ENCODE measurements at regions not wholly inside any gene's neighbourhood (a gene's known extent, or its start where the extent isn't known, plus 50 kb on each side); places are given as distances from the start of the nearest gene placed in this dataset.

GRCh38 chr3:150306083-150306482, 102.0 kb upstream of the TSC22D2 start:
- H3K36me3 ChIP-seq (ENCODE audit: control insufficient read depth in 2 of 4, insufficient read depth in 4 of 4, low read length in 3 of 4): no peaks in the 10 kb centered on the region
- H2BK5ac ChIP-seq (ENCODE audit: low read depth, low read length): no peak overlapping the region
- H3K14ac ChIP-seq (ENCODE audit: insufficient read length): no peak overlapping the region
- H3K9ac ChIP-seq (replicated peaks in 1 of 4; ENCODE audit: extremely low read depth in 1 of 4, low read depth in 3 of 4, low read length in 3 of 4): no peak overlapping the region
- TF ChIP-seq HDAC6 (IDR thresholded peaks at IDR 0.05; ENCODE audit: low read depth, low read length): no peak
- TF ChIP-seq POU5F1 (IDR thresholded peaks at IDR 0.05; ENCODE audit: low read depth, low read length): no peak
- no peak for TF ChIP-seq CREB1 (IDR thresholded peaks at IDR 0.05)
- TF ChIP-seq BCL11A (IDR thresholded peaks at IDR 0.05; ENCODE audit: low read depth in 2 of 2, low read length in 2 of 2): no peak
- no peaks in the 10 kb centered on the region for H3K79me1 ChIP-seq (ENCODE audit: low read depth, low read length)
- no peak overlapping the region for H3K4ac ChIP-seq (replicated peaks; ENCODE audit: insufficient read length, low read depth, low read length)
- no peaks in the 10 kb centered on the region; the same call in 1 of the 2 replicates for H3K23me2 ChIP-seq (ENCODE audit: low read depth, low read length)
- ChIA-PET POLR2A (ENCODE audit: partially characterized antibody) (no interaction called here), CTCF (ENCODE audit: partially characterized antibody) (interaction anchor here (1.6 kb wide), 1 partner anchor 12 kb away, joined by 3 read pairs; no protein-coding TSS in a partner anchor)
- H4K5ac ChIP-seq (ENCODE audit: insufficient read length, low read depth, low read length): no peak overlapping the region
- no peak overlapping the region for H3K23ac ChIP-seq (ENCODE audit: insufficient read length)
- H2BK15ac ChIP-seq (ENCODE audit: low read length): no peak overlapping the region
- no peaks in the 10 kb centered on the region for H3K27me3 ChIP-seq (replicated peaks in 1 of 4; ENCODE audit: control insufficient read depth in 3 of 4, extremely low read depth in 1 of 4, insufficient read depth in 3 of 4, low read length in 3 of 4)
- FAIRE-seq: no peak
- 54% methylated on average over 3 of the region's 3 CpGs; no CpG with 5 or more reads in 1 of the 2 experiments for WGBS, 2 experiments (ENCODE audit: extremely low coverage in 1 of 2, insufficient coverage in 1 of 2, insufficient read length in 1 of 2, insufficient replicate concordance in 2 of 2, low coverage in 1 of 2, low lambda C conversion rate in 2 of 2, missing lambda C conversion rate in 1 of 2)
- no peak overlapping the region for H3K56ac ChIP-seq (replicated peaks; ENCODE audit: insufficient read length, low read depth, low read length)
- H3K9me3 ChIP-seq (ENCODE audit: insufficient read depth in 2 of 2, low read depth in 1 of 2, low read length in 1 of 2): no peaks in the 10 kb centered on the region
- H4K20me1 ChIP-seq (replicated peaks in 1 of 2; ENCODE audit: control insufficient read depth in 1 of 2, insufficient read depth in 2 of 2, low read length in 2 of 2): no peaks in the 10 kb centered on the region
- H2BK12ac ChIP-seq (ENCODE audit: low read depth, low read length): no peak overlapping the region
- H3K27ac ChIP-seq (ENCODE audit: low read depth, low read length): no peak overlapping the region
- H3K79me2 ChIP-seq (ENCODE audit: control insufficient read depth in 1 of 2, insufficient read depth in 2 of 2, low read length in 2 of 2): no peaks in the 10 kb centered on the region
- H3K18ac ChIP-seq (ENCODE audit: extremely low read depth, low read length): no peak overlapping the region
- H2BK120ac ChIP-seq (replicated peaks; ENCODE audit: low read depth, low read length): no peak overlapping the region
- H3K4me1 ChIP-seq (replicated peaks in 1 of 4; ENCODE audit: control insufficient read depth in 3 of 4, insufficient read depth in 4 of 4, low read length in 3 of 4): no peaks in the 10 kb centered on the region
- no peak overlapping the region for H3K4me3 ChIP-seq (ENCODE audit: extremely low read depth in 1 of 4, insufficient read depth in 2 of 4, low read depth in 3 of 4, low read length in 4 of 4)
- H2AFZ ChIP-seq (ENCODE audit: low read length): no peak overlapping the region
- no peak overlapping the region for H4K8ac ChIP-seq (ENCODE audit: extremely low read depth, insufficient read depth, low read length)
- H2BK20ac ChIP-seq (ENCODE audit: low read length): no peak overlapping the region
- no peak overlapping the region for H2AK5ac ChIP-seq (ENCODE audit: low read depth, low read length)
- no peak overlapping the region for H4K91ac ChIP-seq (replicated peaks; ENCODE audit: insufficient read length, low read length)
- no peak overlapping the region for H3K4me2 ChIP-seq (ENCODE audit: insufficient read depth in 1 of 2, low read depth in 2 of 2, low read length in 2 of 2)
- DNase-seq (ENCODE audit: low read depth in 1 of 2, low spot score in 2 of 2): no peak
